Ishikawa (cell line): ENCODE measurements at regions not wholly inside any gene's neighbourhood (a gene's known extent, or its start where the extent isn't known, plus 50 kb on each side); places are given as distances from the start of the nearest gene placed in this dataset.

Experiments used
- CEBPB ChIP-seq: IDR thresholded peaks from 2 replicates; pipeline ENCODE4 v1.6.1; 2012
- CREB1 ChIP-seq: IDR thresholded peaks from 2 replicates; pipeline ENCODE4 v1.6.1; 2012; ENCODE audit warnings: low read depth
- EGR1 ChIP-seq: IDR thresholded peaks from 2 replicates; pipeline ENCODE4 v1.6.1; 2012
- EP300 ChIP-seq: IDR thresholded peaks from 2 replicates; pipeline ENCODE4 v1.6.1; 2012; ENCODE audit warnings: borderline replicate concordance
- FOXM1 ChIP-seq: IDR thresholded peaks from 2 replicates; pipeline ENCODE4 v1.6.1; 2012; ENCODE audit warnings: low read depth, borderline replicate concordance
- MAX ChIP-seq: IDR thresholded peaks from 2 replicates; pipeline ENCODE4 v1.6.1; 2012
- NFIC ChIP-seq: IDR thresholded peaks from 2 replicates; pipeline ENCODE4 v1.6.1; 2012
- RAD21 ChIP-seq: IDR thresholded peaks from 2 replicates; pipeline ENCODE4 v1.6.1; 2012; ENCODE audit warnings: low read depth
- REST ChIP-seq: IDR thresholded peaks from 2 replicates; pipeline ENCODE4 v1.6.1; 2012; ENCODE audit warnings: low read depth, mild to moderate bottlenecking
- TAF1 ChIP-seq: IDR thresholded peaks from 2 replicates; pipeline ENCODE4 v1.6.1; 2012; ENCODE audit warnings: low read depth, mild to moderate bottlenecking
- TCF12 ChIP-seq: IDR thresholded peaks from 2 replicates; pipeline ENCODE4 v1.6.1; 2012; ENCODE audit warnings: low read depth
- TEAD4 ChIP-seq: IDR thresholded peaks from 2 replicates; pipeline ENCODE4 v1.6.1; 2012
- USF1 ChIP-seq: IDR thresholded peaks from 2 replicates; pipeline ENCODE4 v1.6.1; 2012
- YY1 ChIP-seq: IDR thresholded peaks from 2 replicates; pipeline ENCODE4 v1.6.1; 2012; ENCODE audit warnings: low read depth
- ZBTB7A ChIP-seq: IDR thresholded peaks from 2 replicates; pipeline ENCODE4 v1.6.1; 2012; ENCODE audit warnings: low read depth

- TF ChIP-seq CEBPB (no peak), YY1 (no peak), TCF12 (no peak), USF1 (no peak), MAX (no peak), REST (no peak), NFIC (no peak), FOXM1 (no peak), TAF1 (no peak), RAD21 (no peak), EP300 (no peak), TEAD4 (no peak), CREB1 (no peak)
Measured at GRCh38 chr11:98153752-98154151, 867.0 kb upstream of the CNTN5 start.

- TF ChIP-seq TEAD4 (no peak), TAF1 (no peak), CEBPB (no peak), NFIC (no peak), USF1 (no peak), YY1 (no peak), EP300 (no peak), EGR1 (no peak), TCF12 (no peak), RAD21 (no peak), ZBTB7A (no peak), MAX (no peak), FOXM1 (no peak), REST (no peak)
Measured at GRCh38 chr11:98155696-98156095, 865.1 kb upstream of the CNTN5 start.

- TF ChIP-seq FOXM1 (no peak), TEAD4 (no peak), REST (no peak), TCF12 (no peak), EP300 (no peak), TAF1 (no peak)
Measured at GRCh38 chr11:98177925-98178324, 842.8 kb upstream of the CNTN5 start.

GRCh38 chr11:98180511-98180910 lies 840.2 kb upstream of the CNTN5 start:
- no peak for TF ChIP-seq TCF12
- TF ChIP-seq TAF1 = no peak
- TF ChIP-seq YY1 = no peak
- TF ChIP-seq USF1 = no peak
- TF ChIP-seq EP300 = no peak
- no peak for TF ChIP-seq REST
- TF ChIP-seq CREB1 = no peak
- no peak for TF ChIP-seq NFIC
- no peak for TF ChIP-seq FOXM1
- TF ChIP-seq TEAD4 = no peak
- no peak for TF ChIP-seq RAD21
- no peak for TF ChIP-seq CEBPB
